BLaER1 treated with 17β-estradiol and CSF1 and Interleukin-3, amounts not matched to agents 10 nM and 100 nM (cell line): ENCODE measurements at regions not wholly inside any gene's neighbourhood (a gene's known extent, or its start where the extent isn't known, plus 50 kb on each side); places are given as distances from the start of the nearest gene placed in this dataset.

Experiments used
- H3K27ac ChIP-seq, 11 experiments: shearing (Covaris generic); formaldehyde crosslinking; 2 replicates each; pipeline ENCODE4 v1.8.1; 2022
- H3K27me3 ChIP-seq, 11 experiments: shearing (Covaris generic); formaldehyde crosslinking; 2 replicates each; pipeline ENCODE4 v1.8.1; 2022
- H3K36me3 ChIP-seq, 11 experiments: shearing (Covaris generic); formaldehyde crosslinking; 2 replicates each; pipeline ENCODE4 v1.8.1; 2022
- H3K4me1 ChIP-seq, 10 experiments: shearing (Covaris generic); formaldehyde crosslinking; 2 replicates each; pipeline ENCODE4 v1.8.1; 2022
- H3K4me2 ChIP-seq, 11 experiments: shearing (Covaris generic); formaldehyde crosslinking; 2 replicates each; pipeline ENCODE4 v1.8.1; 2022
- H3K4me3 ChIP-seq, 10 experiments: shearing (Covaris generic); formaldehyde crosslinking; 2 replicates each; pipeline ENCODE4 v1.8.1; 2022
- H3K9ac ChIP-seq, 11 experiments: shearing (Covaris generic); formaldehyde crosslinking; 2 replicates each; pipeline ENCODE4 v1.8.1; 2022
- H3K9me3 ChIP-seq, 11 experiments: shearing (Covaris generic); formaldehyde crosslinking; replicated peaks in 1 of 11; 2 replicates each; pipeline ENCODE4 v1.8.1; 2022
- H4K20me1 ChIP-seq, 11 experiments: shearing (Covaris generic); formaldehyde crosslinking; 2 replicates each; pipeline ENCODE4 v1.8.1; 2022
- Cebpa-rat ChIP-seq, 11 experiments: shearing (Covaris generic); IDR thresholded peaks; 2 replicates each; pipeline ENCODE4 v1.8.1; 2022

GRCh38 chr1:217373761-217374701, 256.9 kb downstream of the GPATCH2 start:
- H3K9ac ChIP-seq, result no peak overlapping the region
- H3K36me3 ChIP-seq, result no peaks in the 10 kb centered on the region
- no peaks in the 10 kb centered on the region for H4K20me1 ChIP-seq
- H3K4me1 ChIP-seq, result no peaks in the 10 kb centered on the region
- no peak overlapping the region for H3K27ac ChIP-seq
- H3K4me3 ChIP-seq, result no peak overlapping the region
- H3K9me3 ChIP-seq, result peaks cover 33 to 47% (median 36%) of the 10 kb centered on the region in 11 experiments
- H3K4me2 ChIP-seq, result no peak overlapping the region
- TF ChIP-seq Cebpa-rat (IDR thresholded peaks at IDR 0.05), result no peak
- H3K27me3 ChIP-seq, result no peaks in the 10 kb centered on the region

GRCh38 chr1:217372049-217372970, 258.6 kb downstream of the GPATCH2 start:
- no peak for TF ChIP-seq Cebpa-rat (IDR thresholded peaks at IDR 0.05)
- H3K36me3 ChIP-seq, result no peaks in the 10 kb centered on the region
- no peak overlapping the region for H3K4me2 ChIP-seq
- no peaks in the 10 kb centered on the region for H4K20me1 ChIP-seq
- H3K9ac ChIP-seq, result no peak overlapping the region
- no peak overlapping the region for H3K27ac ChIP-seq
- peaks cover 20 to 38% (median 26%) of the 10 kb centered on the region in 11 experiments for H3K9me3 ChIP-seq
- no peaks in the 10 kb centered on the region for H3K4me1 ChIP-seq
- no peaks in the 10 kb centered on the region for H3K27me3 ChIP-seq
- no peak overlapping the region for H3K4me3 ChIP-seq

- no peaks in the 10 kb centered on the region for H4K20me1 ChIP-seq
- TF ChIP-seq Cebpa-rat (IDR thresholded peaks at IDR 0.05), result no peak
Observed at GRCh38 chr1:217370757-217371156, 260.1 kb downstream of the GPATCH2 start.

GRCh38 chr1:217369996-217370551, 260.8 kb downstream of the GPATCH2 start:
- H3K9ac ChIP-seq, result no peak overlapping the region
- no peak for TF ChIP-seq Cebpa-rat (IDR thresholded peaks at IDR 0.05)
- H3K9me3 ChIP-seq, result peaks cover 18 to 26% (median 22%) of the 10 kb centered on the region in 11 experiments
- no peaks in the 10 kb centered on the region for H3K27me3 ChIP-seq
- H3K4me3 ChIP-seq, result no peak overlapping the region
- no peaks in the 10 kb centered on the region for H3K4me1 ChIP-seq
- no peak overlapping the region for H3K27ac ChIP-seq
- no peaks in the 10 kb centered on the region for H4K20me1 ChIP-seq
- H3K4me2 ChIP-seq, result no peak overlapping the region
- H3K36me3 ChIP-seq, result no peaks in the 10 kb centered on the region

More at GRCh38 chr1:217370757-217371156, 260.1 kb downstream of the GPATCH2 start:
- H3K4me1 ChIP-seq, result no peaks in the 10 kb centered on the region
- H3K9me3 ChIP-seq, result peaks cover 18 to 26% (median 22%) of the 10 kb centered on the region in 11 experiments
- H3K4me2 ChIP-seq, result no peak overlapping the region
- H3K27ac ChIP-seq, result no peak overlapping the region
- no peaks in the 10 kb centered on the region for H3K27me3 ChIP-seq
- H3K36me3 ChIP-seq, result no peaks in the 10 kb centered on the region
- H3K9ac ChIP-seq, result no peak overlapping the region
- no peak overlapping the region for H3K4me3 ChIP-seq

- H3K4me3 ChIP-seq, result no peak overlapping the region
- H3K27ac ChIP-seq, result no peak overlapping the region
- no peak for TF ChIP-seq Cebpa-rat (IDR thresholded peaks at IDR 0.05)
- H3K4me2 ChIP-seq, result no peak overlapping the region
- peaks cover 18 to 22% (median 21%) of the 10 kb centered on the region in 11 experiments for H3K9me3 ChIP-seq
- H4K20me1 ChIP-seq, result no peaks in the 10 kb centered on the region
- no peaks in the 10 kb centered on the region for H3K4me1 ChIP-seq
- no peak overlapping the region for H3K9ac ChIP-seq
- H3K27me3 ChIP-seq, result no peaks in the 10 kb centered on the region
- H3K36me3 ChIP-seq, result no peaks in the 10 kb centered on the region
Observed at GRCh38 chr1:217369271-217369981, 261.5 kb downstream of the GPATCH2 start.

- no peaks in the 10 kb centered on the region for H3K9me3 ChIP-seq
- no peak overlapping the region for H3K4me3 ChIP-seq
- H4K20me1 ChIP-seq, result no peaks in the 10 kb centered on the region
- no peaks in the 10 kb centered on the region for H3K36me3 ChIP-seq
- no peaks in the 10 kb centered on the region for H3K4me1 ChIP-seq
- no peaks in the 10 kb centered on the region for H3K27me3 ChIP-seq
- no peak overlapping the region for H3K4me2 ChIP-seq
- TF ChIP-seq Cebpa-rat (IDR thresholded peaks at IDR 0.05), result no peak
- H3K9ac ChIP-seq, result no peak overlapping the region
- no peak overlapping the region for H3K27ac ChIP-seq
Observed at GRCh38 chr1:217364220-217364619, 266.7 kb downstream of the GPATCH2 start.

- Histone ChIP-seq H3K9ac (no peak overlapping the region), H3K27me3 (no peaks in the 10 kb centered on the region), H4K20me1 (no peaks in the 10 kb centered on the region), H3K4me1 (no peaks in the 10 kb centered on the region), H3K9me3 (no peaks in the 10 kb centered on the region), H3K36me3 (no peaks in the 10 kb centered on the region), H3K4me2 (no peak overlapping the region), H3K4me3 (no peak overlapping the region), H3K27ac (no peak overlapping the region)
- TF ChIP-seq Cebpa-rat (IDR thresholded peaks at IDR 0.05), result no peak
Observed at GRCh38 chr1:217363319-217363718, 267.6 kb downstream of the GPATCH2 start.

- Histone ChIP-seq H3K27me3 (no peaks in the 10 kb centered on the region), H3K36me3 (no peaks in the 10 kb centered on the region), H3K27ac (no peak overlapping the region), H3K4me3 (no peak overlapping the region), H3K9me3 (no peaks in the 10 kb centered on the region), H3K4me1 (no peaks in the 10 kb centered on the region), H3K4me2 (no peak overlapping the region), H3K9ac (no peak overlapping the region), H4K20me1 (no peaks in the 10 kb centered on the region)
- peak in 4 of 11 experiments; percentile 9 to 62 (median 28); a peak in 4 of 22 replicates for TF ChIP-seq Cebpa-rat (IDR thresholded peaks at IDR 0.05)
Observed at GRCh38 chr1:217360510-217360909, 270.4 kb downstream of the GPATCH2 start.
